GM18511 (cell line): ENCODE measurements at regions not wholly inside any gene's neighbourhood (a gene's known extent, or its start where the extent isn't known, plus 50 kb on each side); places are given as distances from the start of the nearest gene placed in this dataset.
"Not testable (repeated sequence)": the region's sequence is repeated elsewhere in the genome, so short reads cannot be mapped to it uniquely, and the experiment has no call there.

Source experiments
- ATAC-seq: cut with Tn5 transposase; IDR thresholded peaks from one replicate; pipeline ENCODE4 v1.9.1; 2021; ENCODE audit warnings: mild to moderate bottlenecking, moderate library complexity; ENCODE audit not compliant: unreplicated experiment

DNA sequence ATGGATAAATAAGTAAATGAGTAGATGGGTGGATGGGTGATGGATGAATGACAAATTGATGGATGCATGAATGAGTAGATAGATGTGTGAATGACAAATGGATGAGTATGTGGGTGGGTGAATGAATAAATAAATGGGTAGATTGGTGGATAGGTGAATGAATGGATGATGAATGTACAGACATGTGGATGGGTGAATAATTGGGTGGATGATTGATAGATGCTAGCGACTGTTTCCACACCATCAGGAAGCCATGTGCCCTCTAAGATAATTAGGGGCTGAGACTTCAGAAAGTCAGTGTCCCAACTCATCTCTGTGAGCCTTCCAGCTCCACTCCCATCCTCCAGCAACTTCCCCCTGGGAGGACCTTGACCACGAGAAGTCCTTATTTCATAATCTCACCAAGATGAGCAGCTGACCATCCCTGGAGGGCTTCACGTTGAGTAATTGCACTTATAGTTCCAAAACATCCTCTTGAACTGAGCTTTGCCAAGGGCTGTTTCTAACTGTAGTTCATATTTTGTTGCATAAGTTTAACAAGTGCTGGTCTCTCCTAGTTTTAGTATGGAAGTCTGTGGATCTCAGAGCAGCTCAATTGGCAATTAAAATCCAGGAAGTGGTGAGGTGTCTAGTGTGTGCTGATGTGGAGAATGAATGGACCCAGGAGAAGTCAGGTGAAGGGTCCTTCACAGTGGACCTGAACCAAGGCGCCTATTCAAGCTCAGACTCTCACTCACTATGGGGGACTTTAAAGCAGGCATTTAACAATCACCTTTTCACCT is 295.7 kb downstream of the ADGRD1 start:
- no peak for ATAC-seq

GRCh38 chr12:131250028-131250950 is 296.6 kb downstream of the ADGRD1 start:
- ATAC-seq, result no peak

DNA sequence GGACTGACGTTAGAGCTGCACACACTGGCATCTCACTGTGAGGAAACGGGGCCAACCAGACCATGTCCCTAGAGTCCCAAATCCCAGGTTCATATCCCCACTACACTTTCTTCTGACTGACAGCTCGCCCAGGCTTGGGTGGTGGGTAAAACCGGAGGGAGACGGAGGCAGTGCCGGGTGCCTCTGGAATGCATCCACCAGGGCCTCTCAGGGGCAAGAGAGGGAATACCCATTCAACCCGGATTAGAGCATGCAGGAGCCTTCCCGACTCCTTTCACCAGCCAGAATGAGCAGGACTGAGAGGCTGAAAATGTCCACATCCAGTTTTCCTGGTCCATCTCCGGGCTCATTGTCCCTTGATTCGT is 297.2 kb downstream of the ADGRD1 start:
- no peak for ATAC-seq

- ATAC-seq, result no peak
These were observed 297.8 kb downstream of the ADGRD1 start for GRCh38 chr12:131251336-131252101.

- no peak for ATAC-seq
These were observed 299.8 kb downstream of the ADGRD1 start for GRCh38 chr12:131253376-131254026.

DNA sequence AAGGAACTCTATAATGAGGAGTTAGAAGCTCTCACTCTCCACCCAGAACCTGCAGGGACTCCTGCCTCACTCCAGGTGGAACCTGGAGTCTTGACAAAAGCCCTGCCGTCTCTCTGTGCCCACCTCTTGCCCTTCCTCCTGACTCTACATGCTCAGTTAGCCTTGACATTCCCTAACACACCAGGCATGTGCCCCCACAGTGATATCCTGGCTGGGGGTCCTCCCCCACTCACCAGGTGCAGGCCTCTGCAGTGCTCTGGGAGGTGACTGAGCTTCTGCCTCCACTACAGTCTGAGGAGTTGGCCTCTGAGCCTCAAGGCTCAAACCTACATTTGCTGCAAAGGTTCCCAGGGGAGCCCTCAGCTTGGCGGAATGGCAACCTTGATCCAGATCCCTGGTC is 300.7 kb downstream of the ADGRD1 start:
- no peak for ATAC-seq

DNA sequence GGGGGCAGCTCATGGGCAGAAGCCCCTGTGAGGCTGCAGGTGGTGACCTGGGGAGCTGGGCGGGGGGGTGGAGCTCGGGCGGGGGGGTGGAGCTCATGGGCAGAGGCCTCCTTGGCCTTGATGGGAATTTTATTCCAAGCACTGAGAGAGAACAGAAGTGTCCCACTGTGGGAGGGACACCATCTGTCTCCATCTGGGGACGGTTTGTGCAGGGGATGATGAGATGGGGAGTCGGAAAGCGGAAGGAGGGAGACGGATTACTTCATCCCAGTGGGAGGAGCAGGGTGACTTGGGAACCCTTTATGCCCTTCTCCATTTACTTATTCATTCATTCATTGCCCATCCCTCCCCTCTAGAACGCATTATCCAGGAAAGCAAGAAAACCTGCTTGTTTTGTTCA is 304.7 kb downstream of the ADGRD1 start:
- ATAC-seq, result no peak

DNA sequence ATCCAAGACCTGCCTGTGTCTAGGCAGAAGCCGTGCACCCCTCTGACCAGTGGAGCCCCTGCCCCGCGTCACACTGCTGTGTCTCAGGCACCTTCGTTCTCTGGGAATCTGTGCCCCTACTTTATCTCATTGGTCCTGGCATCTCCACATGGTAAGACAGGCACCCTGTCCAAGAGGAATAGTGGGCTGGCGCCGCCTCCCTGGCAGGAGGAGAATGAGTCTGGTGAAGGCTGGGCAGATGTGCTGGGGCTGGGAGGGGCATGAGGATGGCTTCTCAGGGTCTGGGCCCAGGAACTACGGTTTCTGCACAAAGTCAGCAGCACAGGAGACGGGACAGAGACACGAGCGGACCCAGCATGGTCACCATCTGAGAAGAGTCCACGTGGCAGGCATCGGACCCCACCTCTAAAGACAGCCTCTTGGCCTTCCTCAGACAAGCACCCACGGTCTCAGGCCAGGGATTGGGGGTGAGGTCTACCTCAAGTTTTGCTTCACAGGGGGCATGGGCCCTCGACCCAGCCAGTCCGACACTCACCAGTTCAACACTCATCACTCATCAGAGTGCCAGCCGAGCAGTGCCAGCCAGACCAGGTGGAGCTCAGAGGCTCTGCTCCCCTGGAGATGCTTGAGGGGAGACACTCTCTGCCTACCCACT is 306.7 kb downstream of the ADGRD1 start:
- ATAC-seq, result no peak

GRCh38 chr12:131260954-131261353 is 307.2 kb downstream of the ADGRD1 start:
- no peak for ATAC-seq

GRCh38 chr12:131261906-131262305 is 308.2 kb downstream of the ADGRD1 start:
- no peak for ATAC-seq

DNA sequence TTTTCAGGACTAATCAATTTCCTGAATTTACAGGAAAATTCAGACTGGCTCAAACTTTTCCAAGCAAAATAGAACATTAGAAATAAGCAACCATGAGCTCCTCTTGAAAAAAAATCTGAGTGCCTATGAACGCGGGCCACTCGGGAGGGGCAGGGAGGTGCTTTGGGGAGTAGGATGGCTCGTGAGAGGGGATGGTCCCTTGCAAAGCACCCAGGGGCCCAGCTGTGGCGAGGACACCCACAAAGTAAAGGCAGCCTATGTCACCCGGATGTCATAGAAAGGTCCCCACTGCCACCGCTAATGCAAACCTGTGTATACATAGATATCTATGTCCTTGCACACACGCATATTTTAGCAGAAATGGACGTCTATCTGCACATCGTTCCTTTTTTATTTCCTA is 309.9 kb downstream of the ADGRD1 start:
- no peak for ATAC-seq

GRCh38 chr12:131264635-131265034 is 310.9 kb downstream of the ADGRD1 start:
- no peak for ATAC-seq

- ATAC-seq, result no peak
These were observed 313.1 kb downstream of the ADGRD1 start for GRCh38 chr12:131266591-131267467.

DNA sequence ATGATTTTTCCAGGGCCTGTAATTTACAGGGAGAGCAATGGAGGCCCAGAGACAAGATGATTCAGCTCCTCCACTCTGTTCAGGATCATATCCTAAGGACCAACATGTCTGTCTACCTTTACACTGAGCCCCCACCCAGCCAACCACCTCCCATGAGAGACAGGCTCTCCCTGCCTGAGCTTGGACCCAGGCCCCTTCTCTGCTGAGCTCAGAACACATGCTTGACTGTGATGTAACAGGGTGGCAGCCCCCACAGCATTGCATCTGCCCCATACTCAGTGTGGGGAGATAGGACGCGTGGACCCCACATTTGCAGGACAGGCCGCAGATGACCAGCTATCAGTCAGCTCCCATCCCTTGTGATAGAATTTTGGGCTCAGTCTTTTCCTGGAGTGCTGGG is 313.9 kb downstream of the ADGRD1 start:
- no peak for ATAC-seq

DNA sequence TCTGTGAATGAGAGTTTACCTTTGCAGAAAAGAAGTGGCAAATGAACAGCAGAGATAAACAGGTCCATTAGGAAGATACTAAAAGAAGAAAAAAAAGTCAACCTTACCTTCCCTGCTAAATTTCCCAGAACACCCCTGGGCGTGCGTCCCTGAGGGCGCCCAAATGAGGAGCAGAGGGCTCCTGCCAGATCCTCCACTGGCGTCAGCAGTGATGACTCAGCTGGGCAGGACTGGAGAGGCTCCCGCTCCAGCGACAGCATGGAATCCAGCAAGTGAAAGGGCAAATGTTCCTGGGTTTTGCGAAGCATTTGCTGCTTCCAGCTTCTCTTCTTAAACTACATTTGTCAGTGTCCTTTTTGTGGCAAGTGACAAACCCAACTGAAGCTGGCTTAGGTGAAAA is 314.4 kb downstream of the ADGRD1 start:
- not testable (repeated sequence) for ATAC-seq

- not testable (repeated sequence) for ATAC-seq
These were observed 314.9 kb downstream of the ADGRD1 start for GRCh38 chr12:131268571-131268970.

DNA sequence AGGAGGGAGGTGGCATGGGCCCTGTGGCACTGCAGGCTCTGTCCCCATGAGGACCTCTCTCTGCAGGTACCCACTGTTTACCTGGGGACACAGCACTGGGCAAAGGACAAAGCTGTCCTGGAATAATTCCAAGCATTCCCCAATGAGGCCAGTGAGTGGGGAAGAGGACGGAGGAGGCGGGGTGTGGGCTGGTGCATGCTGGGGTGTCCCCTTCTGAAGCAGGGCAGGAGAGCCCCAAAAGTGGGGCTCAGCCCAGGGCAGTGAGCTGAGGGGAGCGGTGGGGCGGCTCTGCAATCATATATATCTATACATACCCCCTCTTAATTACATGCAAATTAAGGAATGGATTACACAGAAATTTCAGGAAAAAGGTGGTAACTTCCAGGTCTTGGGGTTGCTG is 315.8 kb downstream of the ADGRD1 start:
- no peak for ATAC-seq

DNA sequence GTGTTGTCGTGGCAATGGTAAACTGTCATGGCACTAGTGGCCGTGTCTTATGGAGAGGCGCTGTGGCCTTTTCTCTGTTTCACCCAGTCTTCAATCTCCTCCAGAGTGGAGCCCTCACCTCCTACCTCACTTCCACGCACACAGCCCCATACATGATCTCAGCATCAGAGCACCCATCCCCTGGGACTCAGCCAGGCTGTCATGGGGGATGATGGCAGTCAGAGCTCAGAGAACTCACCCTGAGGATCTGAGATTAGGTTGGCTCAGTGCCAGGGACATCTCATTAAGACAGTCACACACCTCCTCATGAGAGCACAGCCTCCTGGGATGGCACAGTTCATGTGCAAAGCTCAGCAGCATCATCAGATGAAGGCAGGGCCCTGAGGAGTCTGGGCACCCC is 316.3 kb downstream of the ADGRD1 start:
- ATAC-seq, result not testable (repeated sequence)

DNA sequence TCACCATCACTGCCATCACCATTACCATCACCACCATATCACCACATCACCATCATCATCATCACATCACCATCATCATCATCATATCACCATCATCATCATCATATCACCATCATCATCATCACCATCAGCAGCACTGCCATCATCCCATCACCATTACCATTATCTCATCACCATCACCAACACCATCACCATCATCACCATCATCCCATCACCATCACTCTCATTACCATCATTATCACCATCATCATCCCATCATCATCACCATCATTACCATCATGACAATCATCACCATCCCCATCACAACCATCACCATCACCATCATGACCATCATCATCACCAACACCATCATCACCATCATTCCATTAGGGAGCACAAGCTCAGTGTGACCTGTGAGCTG is 318.0 kb downstream of the ADGRD1 start:
- no peak for ATAC-seq
